Fibroblast of gingiva (primary cell): ENCODE measurements at regions not wholly inside any gene's neighbourhood (a gene's known extent, or its start where the extent isn't known, plus 50 kb on each side); places are given as distances from the start of the nearest gene placed in this dataset.
"Not testable (repeated sequence)": the region's sequence is repeated elsewhere in the genome, so short reads cannot be mapped to it uniquely, and the experiment has no call there.

Experiments used
- DNase-seq: peaks from one replicate; pipeline ENCODE4 v3.0.0-alpha.2; 2011; ENCODE audit warnings: low read depth

GRCh38 chr5:58299256-58299655 lies 160.6 kb downstream of the PLK2 start:
- no peak for DNase-seq

- no peak for DNase-seq
Observed at GRCh38 chr5:58294598-58295305, 165.1 kb downstream of the PLK2 start.

- not testable (repeated sequence) for DNase-seq
Observed at GRCh38 chr5:58288275-58288674, 171.6 kb downstream of the PLK2 start.

DNA sequence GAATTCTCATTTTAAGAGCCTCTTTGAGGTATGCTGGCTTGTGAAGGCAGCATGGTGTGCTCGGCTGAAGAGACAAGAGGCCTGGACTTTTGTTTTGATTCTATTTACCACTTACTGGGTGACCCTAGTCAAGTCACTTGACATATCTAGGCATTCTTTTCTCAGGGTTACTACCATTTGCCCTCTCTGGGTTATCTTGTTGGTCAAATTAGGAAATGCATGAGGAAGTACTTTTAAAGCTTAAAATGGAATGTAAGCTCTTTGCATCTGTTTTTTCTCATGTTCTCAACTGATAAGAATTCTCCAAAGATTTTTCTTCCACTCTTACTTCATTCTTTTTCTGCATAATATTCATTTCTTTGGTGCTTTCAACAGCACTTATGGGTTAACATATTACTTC lies 173.1 kb downstream of the PLK2 start:
- DNase-seq = no peak

- DNase-seq = no peak
Observed at GRCh38 chr5:58285900-58286299, 174.0 kb downstream of the PLK2 start.

GRCh38 chr5:58284886-58285285 lies 175.0 kb downstream of the PLK2 start:
- no peak for DNase-seq

- DNase-seq = no peak
Observed at GRCh38 chr5:58281189-58281588, 178.7 kb downstream of the PLK2 start.

GRCh38 chr5:58279259-58279658 lies 180.6 kb downstream of the PLK2 start:
- DNase-seq = no peak

DNA sequence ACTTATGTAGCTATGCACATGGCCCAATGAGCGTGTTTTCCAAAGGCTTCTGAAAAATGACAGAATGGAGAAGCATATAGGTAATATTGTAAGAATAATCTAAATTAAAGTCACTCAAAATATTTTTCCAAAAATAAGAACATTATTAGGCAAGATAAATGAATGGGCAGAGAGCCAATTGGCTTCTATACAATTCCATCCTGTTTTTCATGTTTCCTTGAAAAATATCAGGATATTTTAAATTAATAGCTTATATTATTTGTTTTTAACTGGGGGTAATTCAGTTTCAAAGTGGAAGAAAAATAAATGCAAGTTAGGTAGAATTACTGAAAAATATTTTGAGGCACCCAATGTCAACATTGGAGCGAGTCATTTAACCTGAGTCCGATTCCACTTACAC lies 183.5 kb downstream of the PLK2 start:
- DNase-seq = no peak

GRCh38 chr5:58275516-58275915 lies 184.4 kb downstream of the PLK2 start:
- no peak for DNase-seq

DNA sequence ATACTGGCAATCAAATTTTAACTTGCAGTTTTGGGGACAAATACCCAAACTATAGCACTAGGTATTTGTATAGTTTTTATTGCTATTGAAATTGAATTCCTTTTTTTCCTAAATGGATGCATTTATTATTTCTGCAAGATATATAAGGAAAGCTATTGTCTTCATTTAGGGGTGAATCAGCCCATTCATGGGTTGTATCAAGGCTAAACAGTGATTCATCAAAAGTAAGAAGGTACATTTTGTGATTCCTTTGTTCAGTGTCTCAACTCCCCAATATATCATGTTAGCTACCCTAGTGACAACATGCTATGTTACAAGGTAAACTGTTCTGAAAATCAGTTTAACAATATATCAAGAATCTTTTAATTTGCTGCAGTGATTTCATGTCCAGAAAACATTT lies 185.7 kb downstream of the PLK2 start:
- no peak for DNase-seq

GRCh38 chr5:58273711-58274110 lies 186.2 kb downstream of the PLK2 start:
- DNase-seq = no peak

- DNase-seq = no peak
Observed at GRCh38 chr5:58268268-58268667, 191.6 kb downstream of the PLK2 start.

GRCh38 chr5:58266402-58266801 lies 193.5 kb downstream of the PLK2 start:
- no peak for DNase-seq

GRCh38 chr5:58265246-58265930 lies 194.5 kb downstream of the PLK2 start:
- no peak for DNase-seq

DNA sequence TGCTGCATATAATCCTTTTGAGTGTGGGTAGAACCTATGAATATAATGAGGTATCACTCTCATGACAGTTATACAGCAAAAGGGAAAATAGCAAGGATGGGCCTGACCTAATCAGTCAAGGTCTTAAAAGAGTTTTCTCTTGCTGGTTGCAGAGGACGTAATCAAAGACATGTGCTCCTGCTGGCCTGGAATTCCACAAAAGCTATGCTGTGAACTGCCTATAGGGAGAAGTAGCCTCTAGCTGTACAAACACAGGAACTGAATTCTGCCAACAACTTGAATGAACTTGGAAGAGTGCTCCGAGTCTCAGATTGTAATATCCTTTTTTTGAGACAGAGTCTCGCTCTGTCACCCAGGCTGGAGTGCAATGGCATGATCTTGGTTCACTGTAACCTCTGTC lies 195.6 kb downstream of the PLK2 start:
- peak; percentile 47 for DNase-seq

GRCh38 chr5:58263296-58263695 lies 196.6 kb downstream of the PLK2 start:
- no peak for DNase-seq

- DNase-seq = peak; percentile 67
Observed at GRCh38 chr5:58262226-58262625, 197.7 kb downstream of the PLK2 start.

DNA sequence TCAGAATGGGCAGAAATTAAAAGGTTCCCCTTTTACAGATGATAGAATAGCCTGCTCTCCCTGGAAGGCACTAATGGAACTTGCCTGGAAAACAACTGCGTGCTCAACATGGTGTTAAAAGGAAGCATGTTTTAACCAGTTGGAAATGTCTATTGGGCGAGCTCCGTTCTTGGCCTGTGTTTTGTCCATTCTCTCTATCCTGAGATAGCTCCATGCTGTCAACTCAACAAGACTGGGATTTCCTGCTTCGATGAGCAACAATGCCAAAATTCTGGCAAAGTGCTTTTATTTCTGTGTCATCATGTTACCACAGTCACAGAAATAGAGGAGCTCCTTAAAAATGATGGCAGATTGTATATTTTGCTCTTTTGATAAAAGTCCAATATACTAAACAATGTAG lies 198.3 kb downstream of the PLK2 start:
- peak; percentile 56 for DNase-seq

DNA sequence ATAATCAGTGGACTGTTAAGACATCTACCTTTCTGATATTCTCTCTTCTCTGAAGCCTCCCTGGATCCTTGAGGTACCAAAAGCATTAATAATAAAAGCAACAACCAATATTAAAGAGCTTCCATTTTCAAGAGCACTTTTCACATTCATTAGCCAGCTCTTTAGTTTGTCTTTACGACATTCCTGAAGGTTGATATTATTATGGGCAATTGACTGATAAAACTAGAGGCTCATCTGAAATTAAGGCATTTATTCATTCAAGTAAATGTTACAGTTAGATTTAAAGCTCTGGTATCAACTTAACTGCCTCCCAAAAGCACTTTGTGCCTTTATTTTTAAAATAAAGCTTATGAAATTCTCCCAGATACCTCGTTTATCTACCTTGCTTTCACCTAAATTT lies 199.6 kb downstream of the PLK2 start:
- DNase-seq = no peak

- peak; percentile 74 for DNase-seq
Observed at GRCh38 chr5:58259685-58260152, 200.2 kb downstream of the PLK2 start.

GRCh38 chr5:58258984-58259684 lies 200.8 kb downstream of the PLK2 start:
- DNase-seq = no peak

DNA sequence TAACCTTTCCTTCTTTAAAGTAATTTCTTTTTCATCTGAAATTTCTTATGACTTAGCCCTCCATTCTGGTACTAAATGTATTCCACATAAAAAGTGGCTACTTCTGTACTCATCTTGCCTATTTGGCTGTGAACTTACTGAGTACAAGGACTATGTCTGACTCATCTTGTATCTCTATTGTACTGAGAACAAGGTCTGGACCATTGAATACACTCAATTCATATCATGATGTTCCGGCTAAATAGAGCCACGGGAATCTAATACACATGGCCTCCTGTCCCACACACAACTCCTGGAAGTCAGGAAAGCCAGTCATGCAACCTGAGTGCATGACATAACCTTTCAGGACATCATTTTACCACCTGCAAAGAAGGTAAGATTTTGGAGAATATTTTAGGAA lies 203.9 kb downstream of the PLK2 start:
- no peak for DNase-seq
